HEK293T (cell line): ENCODE measurements at regions not wholly inside any gene's neighbourhood (a gene's known extent, or its start where the extent isn't known, plus 50 kb on each side); places are given as distances from the start of the nearest gene placed in this dataset.

Source experiments
- ARNT ChIP-seq: fragments of 450-650 bp; IDR thresholded peaks from 2 replicates; pipeline ENCODE4 v1.6.1; 2017; ENCODE audit warnings: mild to moderate bottlenecking
- BHLHE40 ChIP-seq: fragments of 450-650 bp; IDR thresholded peaks from 2 replicates; pipeline ENCODE4 v1.6.1; 2016; ENCODE audit warnings: mild to moderate bottlenecking, moderate library complexity, borderline replicate concordance
- CTBP1 ChIP-seq: fragments of 450-650 bp; IDR thresholded peaks from 2 replicates; pipeline ENCODE4 v1.6.1; 2016; ENCODE audit warnings: borderline replicate concordance
- ELF4 ChIP-seq: fragments of 450-650 bp; IDR thresholded peaks from 2 replicates; pipeline ENCODE4 v1.6.1; 2017; ENCODE audit warnings: antibody characterized with exemption
- FOXA1 ChIP-seq: fragments of 450-650 bp; IDR thresholded peaks from 2 replicates; pipeline ENCODE4 v1.6.1; 2016; ENCODE audit warnings: mild to moderate bottlenecking
- FOXK2 ChIP-seq: fragments of 450-650 bp; IDR thresholded peaks from 2 replicates; pipeline ENCODE4 v1.6.1; 2016; ENCODE audit warnings: mild to moderate bottlenecking
- FOXM1 ChIP-seq: fragments of 450-650 bp; IDR thresholded peaks from 2 replicates; pipeline ENCODE4 v1.6.1; 2017; ENCODE audit warnings: mild to moderate bottlenecking, borderline replicate concordance
- HDGF ChIP-seq: fragments of 450-650 bp; IDR thresholded peaks from 2 replicates; pipeline ENCODE4 v1.6.1; 2017; ENCODE audit warnings: antibody characterized with exemption, borderline replicate concordance
- LEF1 ChIP-seq: fragments of 450-650 bp; IDR thresholded peaks from 2 replicates; pipeline ENCODE4 v1.6.1; 2017; ENCODE audit warnings: mild to moderate bottlenecking, borderline replicate concordance
- NFRKB ChIP-seq: fragments of 450-650 bp; IDR thresholded peaks from 2 replicates; pipeline ENCODE4 v1.6.1; 2016; ENCODE audit warnings: mild to moderate bottlenecking, moderate library complexity
- PKNOX1 ChIP-seq: fragments of 450-650 bp; IDR thresholded peaks from 2 replicates; pipeline ENCODE4 v1.6.1; 2016
- SUZ12 ChIP-seq: fragments of 450-650 bp; IDR thresholded peaks from 2 replicates; pipeline ENCODE4 v1.6.1; 2016; ENCODE audit warnings: mild to moderate bottlenecking
- ZNF384 ChIP-seq: fragments of 450-650 bp; IDR thresholded peaks from 2 replicates; pipeline ENCODE4 v1.6.1; 2016

GRCh38 chr13:73281746-73282145 is 222.9 kb downstream of the KLF5 start:
- no peak for TF ChIP-seq CTBP1
- no peak for TF ChIP-seq HDGF
- TF ChIP-seq ZNF384, result no peak
- TF ChIP-seq ARNT, result no peak
- TF ChIP-seq LEF1, result no peak
- no peak for TF ChIP-seq BHLHE40
- TF ChIP-seq FOXM1, result no peak
- TF ChIP-seq ELF4, result no peak
- no peak for TF ChIP-seq NFRKB
- TF ChIP-seq FOXA1, result no peak
- no peak for TF ChIP-seq PKNOX1
- no peak for TF ChIP-seq SUZ12
- TF ChIP-seq FOXK2, result no peak
